HG03432 (cell line): ENCODE measurements at regions not wholly inside any gene's neighbourhood (a gene's known extent, or its start where the extent isn't known, plus 50 kb on each side); places are given as distances from the start of the nearest gene placed in this dataset.
"Not testable (repeated sequence)": the region's sequence is repeated elsewhere in the genome, so short reads cannot be mapped to it uniquely, and the experiment has no call there.

Experiments
- ATAC-seq: cut with Tn5 transposase; IDR thresholded peaks from one replicate; pipeline ENCODE4 v1.9.1; 2021; ENCODE audit warnings: mild to moderate bottlenecking, moderate library complexity; ENCODE audit not compliant: unreplicated experiment

DNA sequence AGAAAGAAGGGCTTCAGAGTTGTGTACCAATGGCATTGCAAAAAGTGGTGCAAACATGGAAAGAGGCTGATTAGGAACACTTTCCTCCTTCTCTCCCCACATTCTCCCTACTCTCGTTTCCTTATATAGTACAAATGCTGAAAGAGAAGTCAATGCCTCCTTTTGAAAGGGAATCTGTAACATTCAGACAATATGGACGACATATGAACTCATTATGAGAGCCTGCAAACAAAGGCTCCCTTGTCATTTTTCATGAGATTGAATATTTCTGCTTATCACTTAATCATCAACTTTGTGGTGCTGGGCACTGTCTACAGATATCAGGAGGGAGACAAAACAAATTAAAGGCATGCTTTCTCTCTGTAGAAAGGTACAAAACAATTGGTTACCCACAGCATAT lies 437.1 kb upstream of the PHF14 start:
- ATAC-seq = no peak

DNA sequence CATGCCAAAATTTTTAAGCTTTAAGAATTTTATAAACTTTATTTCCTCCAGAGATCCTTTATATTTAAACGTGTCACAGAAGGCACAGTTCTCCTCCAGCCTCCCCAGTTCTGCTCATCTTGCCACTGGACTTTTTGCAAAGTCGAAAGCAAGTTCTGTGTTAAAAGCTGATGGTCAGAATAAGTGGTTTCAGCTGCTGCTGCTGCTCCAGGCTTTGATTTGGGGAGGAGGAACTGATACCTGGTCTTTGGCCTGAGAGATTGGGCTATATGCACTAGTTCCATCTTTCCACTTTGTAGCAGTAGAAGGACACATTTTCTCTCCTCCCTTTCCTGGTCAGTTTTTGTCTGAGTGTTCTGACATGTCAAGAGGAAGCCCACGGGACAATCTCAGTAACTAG lies 435.9 kb upstream of the PHF14 start:
- peak; percentile 58 for ATAC-seq

DNA sequence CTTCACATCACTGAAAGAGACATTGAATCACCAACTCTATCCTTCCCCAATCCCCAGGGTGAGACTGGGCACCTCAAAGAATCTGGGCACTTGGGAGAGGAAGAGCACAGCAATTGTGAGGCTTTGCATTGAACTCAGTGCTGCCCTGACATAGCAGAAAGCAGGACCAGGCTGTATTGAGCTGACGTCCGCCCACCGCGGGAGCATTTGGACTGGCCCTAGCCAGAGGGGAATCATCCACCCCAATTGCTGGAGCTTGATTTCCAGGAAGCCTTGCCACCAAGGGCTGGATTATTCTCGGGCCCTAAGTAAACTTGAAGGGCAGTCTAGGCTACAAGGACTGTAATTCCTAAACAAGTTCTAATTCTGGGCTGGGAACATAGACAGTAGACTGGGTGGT lies 416.3 kb upstream of the PHF14 start:
- ATAC-seq = no peak

DNA sequence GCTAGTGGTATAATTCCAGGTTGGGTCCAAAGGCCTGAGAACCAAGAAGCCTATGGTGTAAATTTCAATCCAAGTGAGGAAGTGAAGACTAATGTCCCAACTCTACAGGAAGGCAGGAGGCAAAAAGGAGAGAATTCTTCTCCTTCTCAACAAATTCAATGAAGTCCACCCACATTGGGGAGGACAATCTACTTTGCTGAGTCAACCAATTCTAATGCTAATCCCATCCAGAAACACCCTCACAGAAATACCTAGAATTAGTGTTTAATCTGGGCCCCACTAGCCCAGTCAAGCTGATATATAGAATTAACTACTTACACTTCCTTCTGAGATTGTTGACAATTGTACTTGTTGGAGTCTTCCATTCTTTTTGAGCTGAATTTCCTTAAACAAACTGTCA lies 413.2 kb upstream of the PHF14 start:
- ATAC-seq = no peak

DNA sequence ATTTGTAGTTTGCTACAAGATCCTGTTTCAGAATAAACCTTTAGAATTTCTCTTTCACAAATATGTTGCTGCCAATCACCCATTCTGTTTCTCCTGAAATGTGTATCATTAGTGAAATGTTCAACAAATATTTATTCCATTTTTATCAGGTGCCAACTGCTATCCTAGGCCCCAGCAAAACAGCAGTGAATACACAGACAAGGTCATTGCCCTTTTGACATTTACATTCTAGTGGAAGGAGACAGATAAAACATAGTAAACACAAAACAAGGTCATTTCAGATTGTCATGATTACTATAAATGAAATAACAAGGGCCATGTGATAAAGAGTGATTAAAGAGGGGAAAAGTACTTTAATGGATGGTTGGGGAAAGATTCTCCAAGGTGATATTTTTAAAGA lies 404.8 kb upstream of the PHF14 start:
- ATAC-seq = no peak

DNA sequence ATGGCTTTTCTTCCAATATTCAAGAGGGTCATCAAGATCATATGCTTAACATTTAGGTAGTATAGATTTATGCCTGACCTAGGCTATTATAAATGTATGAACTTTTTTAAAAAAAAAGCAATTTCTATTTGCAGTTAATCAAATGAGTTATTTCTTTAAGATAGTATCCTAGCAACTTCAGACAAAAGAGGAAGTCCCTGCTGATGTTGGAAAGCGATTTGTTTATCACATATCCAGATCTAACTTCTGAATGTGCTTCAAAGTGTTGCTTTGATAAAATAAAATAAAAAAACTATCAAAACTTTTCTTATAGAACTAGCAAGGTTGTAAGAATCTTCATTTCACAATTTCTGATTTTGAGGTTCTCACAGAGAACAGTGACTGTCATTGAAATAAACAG lies 401.9 kb upstream of the PHF14 start:
- no peak for ATAC-seq

DNA sequence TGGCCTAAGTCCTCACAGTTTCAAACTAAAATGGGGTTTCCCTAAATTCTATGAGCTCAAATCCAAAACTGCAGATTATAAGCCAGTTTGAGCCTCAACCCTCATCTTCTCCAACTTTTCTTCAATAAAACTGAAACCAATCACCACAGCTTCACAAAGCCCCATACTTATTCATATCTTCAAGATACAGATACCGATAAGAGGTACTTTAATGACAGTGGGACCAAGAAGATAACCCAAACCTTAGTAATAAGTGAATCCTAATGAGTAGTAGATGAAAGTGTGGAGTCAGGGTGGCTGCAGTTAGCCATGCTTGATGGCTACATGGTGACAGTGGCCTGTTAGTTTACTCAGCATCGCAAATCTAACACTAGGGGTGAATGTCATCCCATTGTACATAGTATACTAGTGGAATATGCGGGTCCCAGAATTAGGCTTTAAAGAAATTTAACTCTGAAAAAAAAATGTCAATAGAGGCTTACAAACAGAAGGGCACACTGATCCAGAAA lies 395.8 kb upstream of the PHF14 start:
- no peak for ATAC-seq

DNA sequence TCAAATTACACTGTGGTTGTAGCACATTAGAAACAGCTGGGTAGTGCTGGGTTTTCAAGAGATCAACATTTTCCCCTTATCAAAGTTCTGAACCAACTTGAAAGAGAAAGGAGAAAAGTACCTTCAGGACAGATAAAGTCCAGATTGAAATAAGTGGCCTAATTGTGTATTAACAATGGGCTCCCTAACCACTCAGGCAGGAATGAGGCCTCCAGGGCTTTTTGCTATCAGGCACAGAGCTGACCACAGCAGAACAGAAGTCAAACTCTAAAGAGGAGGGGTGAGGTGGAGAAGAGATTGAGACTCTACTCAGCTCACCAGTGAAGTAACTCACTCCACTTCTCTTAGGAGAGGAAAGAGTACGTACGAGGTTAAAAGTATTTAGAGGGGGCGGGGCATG lies 394.1 kb upstream of the PHF14 start:
- ATAC-seq = no peak

DNA sequence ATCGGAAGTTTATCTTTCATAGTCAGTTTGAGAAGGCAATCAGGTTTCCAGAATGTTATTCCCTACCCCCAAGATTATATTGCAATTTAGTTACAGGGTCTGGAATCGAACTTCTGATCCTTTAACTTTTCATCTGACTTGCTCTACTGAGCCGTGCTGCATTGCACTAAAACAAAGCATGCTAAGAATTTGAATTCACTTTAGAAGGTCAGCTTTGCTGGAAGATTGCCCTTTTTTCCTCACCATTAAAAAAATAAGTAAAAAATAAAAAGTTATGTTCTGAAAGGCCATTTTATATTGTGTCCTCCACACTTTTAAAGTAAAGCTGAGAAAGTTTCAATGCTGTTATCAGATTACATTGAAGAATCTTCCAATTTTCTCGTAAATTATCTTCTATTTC lies 388.8 kb upstream of the PHF14 start:
- ATAC-seq = no peak

DNA sequence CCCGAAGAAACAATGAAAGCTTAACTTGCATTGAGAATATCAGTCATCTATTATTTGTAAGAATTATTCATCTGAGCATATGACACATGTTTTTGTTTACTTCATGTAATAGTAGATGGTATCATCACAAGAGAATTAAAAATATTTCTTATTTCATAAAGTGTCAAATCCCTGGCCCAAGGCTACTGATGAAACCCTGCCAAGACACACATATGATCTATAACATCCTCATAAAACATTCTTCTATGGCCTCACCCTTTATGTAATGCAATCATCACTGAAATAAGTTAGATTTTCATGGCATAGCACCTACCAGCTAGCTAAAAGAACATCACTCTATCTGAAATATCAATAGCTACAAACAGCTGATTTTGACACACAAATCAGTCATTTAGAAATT lies 385.6 kb upstream of the PHF14 start:
- ATAC-seq = no peak

DNA sequence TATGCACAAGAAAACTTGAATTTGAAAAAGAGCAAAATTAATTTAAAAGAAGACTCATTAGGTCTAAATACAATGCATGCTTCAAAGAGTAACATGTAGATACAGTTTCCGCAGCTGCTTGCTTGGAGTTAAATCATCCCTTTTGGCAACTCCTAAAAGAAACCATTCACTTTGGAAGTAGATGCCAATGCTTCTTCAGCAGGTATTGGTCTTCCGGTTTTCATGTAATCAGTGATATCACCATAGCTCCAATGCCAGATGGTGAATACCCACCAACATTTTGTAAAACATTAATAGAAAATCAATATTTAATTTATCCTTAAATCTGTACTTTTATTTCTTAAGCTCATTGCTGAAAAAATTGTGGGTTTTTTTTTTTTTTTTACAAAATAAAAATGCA lies 381.1 kb upstream of the PHF14 start:
- no peak for ATAC-seq

DNA sequence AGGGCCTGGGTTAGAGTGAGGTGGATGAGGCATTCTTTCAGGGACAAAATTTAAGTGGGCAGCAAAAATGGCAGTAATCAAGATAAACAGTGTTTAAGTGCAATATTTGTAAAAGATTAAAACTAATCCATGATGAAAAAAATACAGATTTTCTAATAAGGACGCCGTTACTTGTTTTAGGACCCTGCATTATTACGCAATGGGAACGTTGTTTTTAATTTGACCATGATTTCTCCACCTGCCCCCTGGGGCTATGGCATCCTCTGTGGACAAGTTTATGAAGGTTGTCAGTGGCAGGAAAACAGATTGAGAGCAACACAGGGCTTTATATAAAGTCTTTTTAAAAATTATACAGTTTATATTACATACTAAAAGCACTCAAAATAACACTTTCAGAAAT lies 380.6 kb upstream of the PHF14 start:
- ATAC-seq = no peak

DNA sequence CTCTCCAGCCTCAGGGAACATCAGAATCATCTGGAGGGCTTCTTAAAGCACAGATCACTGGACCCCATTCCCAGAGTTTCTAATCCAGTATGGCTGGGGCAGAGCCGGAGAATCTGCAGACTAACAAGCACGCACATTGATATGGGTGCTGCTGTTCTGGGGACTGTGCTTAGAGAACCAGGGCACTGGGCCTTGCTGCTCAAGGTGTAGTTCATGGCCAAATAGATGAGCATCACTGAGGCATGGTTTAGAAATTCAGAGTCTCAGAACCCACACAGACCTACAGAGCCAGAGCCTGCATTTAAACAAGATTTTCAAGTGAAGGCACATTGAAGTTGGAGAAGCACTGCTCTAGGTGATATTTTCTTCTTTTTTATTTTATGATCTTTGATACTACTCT lies 376.8 kb upstream of the PHF14 start:
- no peak for ATAC-seq

DNA sequence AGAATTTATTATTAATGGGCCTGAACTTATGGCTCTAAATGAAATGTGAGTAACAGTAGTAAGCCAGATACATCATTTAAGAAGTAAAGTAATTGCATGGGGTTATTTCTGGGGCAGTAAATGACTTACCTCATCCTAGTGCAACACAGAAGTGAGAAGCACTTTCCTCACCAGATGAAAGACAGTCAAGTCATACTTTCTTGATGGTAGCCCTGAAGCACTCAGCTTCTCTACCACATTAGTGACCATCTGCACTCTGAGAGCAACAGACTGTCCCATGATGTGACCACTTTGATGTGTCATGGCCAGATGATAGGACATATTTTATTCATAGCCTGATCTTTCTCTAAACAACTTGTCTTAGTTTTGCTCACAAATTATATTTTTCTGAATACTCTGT lies 369.5 kb upstream of the PHF14 start:
- no peak for ATAC-seq

DNA sequence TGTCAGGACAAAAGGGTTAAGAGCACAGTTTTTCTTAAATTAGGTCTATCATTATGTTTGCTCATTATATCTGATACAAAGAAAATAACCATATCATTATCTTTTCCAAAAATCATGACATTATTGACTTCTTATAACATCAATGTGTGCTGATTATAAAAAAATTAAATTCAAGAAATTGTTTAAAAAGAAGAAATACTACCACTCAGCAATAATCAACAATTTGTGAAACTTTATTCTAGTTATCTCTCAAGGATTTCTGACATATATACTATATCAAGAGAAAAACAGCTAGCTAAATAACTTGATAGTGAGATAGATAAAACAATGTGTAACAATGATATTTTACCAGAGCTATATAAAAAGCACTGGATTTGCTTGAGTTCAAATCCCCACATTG lies 360.7 kb upstream of the PHF14 start:
- ATAC-seq = no peak

DNA sequence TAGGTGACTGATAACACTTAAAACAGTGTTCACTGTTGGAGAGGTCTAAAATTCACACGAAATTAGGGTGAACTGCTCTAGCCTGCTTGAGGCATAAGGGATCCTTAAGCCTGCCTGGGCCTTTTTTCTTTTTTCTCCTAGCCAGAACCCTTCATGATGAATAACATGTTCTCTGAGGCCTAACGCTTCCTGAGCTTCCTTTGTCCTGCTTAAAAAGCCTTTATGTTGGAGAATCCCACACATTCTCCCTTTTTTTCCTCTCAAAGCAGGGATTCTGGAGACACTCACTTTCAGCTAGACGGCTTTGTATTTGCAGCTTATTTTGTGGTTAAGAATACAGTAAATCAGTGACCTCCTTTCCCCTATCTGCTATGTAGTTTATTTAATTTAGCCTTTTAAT lies 354.7 kb upstream of the PHF14 start:
- no peak for ATAC-seq

DNA sequence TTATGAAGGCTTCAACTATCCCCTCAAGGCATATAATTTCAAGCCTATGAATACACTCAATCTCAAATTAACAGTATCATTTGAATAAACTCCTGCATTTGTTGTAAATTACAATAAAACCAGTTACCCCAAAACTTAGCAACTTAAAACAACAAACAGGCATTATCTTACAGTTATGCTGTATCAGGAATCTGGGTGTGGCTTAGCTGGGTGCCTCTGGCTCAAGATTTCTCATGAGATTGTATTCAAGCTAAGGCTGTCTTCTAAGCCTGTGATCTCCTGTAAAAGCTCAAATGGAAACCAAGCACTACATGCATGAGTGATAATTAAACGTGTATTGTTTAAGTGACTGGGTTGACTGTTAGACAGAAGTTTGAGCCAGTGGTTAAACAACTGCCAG lies 341.0 kb upstream of the PHF14 start:
- ATAC-seq = no peak

DNA sequence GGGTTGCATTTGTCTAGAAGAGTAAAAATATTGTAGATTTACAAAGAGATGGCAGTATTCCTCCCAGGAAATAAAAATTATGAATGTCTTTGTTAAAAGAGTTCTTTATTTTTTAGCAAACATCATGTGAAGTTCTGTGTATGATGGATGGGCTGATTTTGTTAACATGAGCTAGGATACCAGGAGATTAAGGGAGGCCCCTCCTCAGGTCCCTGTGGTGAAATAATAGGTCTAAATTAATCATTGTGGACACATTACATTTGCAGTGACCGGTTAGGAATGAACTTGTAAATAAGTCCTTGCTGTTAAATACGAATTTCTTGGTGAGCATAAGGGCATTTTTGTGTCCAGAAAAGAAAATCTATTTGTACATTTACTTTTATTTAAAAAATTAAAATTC lies 339.4 kb upstream of the PHF14 start:
- no peak for ATAC-seq

DNA sequence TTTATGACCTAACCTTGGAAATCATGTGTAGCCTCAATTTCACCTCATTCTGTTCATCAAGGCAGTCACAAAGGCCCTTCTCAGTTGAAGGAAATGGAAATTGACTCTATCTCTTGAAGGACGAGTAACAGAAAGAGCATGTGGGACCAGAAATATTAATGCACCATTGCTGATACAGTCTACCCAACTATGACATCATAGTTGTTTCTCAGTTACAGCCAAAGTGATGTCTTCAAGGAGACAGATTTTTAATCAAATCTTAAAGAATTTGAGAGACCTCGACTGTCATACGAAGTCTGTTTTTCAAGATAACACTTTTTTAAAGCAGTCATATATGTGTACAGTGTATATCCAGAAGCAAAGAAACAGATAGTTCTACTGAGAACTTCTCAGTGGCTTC lies 335.7 kb upstream of the PHF14 start:
- ATAC-seq = no peak

DNA sequence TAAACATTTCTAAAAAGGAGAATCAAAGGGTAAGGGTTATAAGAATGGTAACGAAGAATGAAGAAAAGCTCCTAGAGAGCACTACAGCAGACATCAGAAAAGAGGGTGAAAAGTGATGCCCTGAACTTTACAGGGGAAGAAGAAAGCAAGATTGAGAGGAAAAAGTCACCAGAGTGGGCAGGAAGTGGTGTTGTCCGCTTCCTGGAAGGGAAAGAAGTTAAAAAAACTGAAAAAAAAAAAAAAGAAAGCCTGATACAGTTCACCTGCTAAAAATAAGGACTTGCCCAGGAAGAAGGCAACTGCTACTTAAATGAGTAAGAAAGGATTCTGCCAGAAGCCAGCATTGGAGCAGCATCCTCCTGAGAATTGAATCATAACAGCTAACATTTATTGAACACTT lies 330.1 kb upstream of the PHF14 start:
- ATAC-seq = no peak

DNA sequence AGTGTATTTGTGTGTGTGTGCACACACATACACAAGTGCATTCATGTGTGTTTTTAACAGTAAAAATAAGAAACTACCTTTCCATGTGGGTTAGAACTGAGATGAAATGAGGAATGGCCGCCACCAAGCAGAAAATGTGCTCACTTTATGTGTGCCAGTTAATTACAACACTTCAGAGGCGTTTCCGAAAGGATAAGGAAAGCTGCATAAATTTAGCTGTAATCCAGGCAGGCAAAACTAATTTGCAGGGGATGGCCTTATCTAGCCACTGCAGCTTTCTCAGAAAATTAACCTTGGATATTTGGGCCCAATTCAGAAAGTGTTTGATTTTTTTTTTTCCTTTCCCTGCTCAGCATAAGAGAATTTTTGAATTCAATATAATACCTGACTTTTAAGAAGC lies 328.8 kb upstream of the PHF14 start:
- ATAC-seq = no peak

DNA sequence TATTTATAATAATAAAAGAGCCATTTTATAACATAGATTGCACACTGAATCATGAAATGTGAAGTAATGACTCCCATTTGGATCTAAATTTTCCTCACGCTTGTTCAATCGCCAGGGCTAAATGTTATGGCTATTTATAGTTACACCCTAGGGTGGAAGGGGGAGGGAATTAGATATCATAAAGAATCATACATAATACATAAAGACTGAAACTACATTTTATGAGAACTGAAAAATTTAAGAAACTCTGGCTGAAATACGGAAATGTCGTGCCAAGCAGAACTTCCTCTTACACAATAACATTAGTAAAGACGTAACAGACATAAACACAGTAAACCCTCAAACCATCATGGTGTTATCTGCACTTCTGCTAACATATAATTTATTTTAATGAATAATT lies 327.5 kb upstream of the PHF14 start:
- no peak for ATAC-seq

DNA sequence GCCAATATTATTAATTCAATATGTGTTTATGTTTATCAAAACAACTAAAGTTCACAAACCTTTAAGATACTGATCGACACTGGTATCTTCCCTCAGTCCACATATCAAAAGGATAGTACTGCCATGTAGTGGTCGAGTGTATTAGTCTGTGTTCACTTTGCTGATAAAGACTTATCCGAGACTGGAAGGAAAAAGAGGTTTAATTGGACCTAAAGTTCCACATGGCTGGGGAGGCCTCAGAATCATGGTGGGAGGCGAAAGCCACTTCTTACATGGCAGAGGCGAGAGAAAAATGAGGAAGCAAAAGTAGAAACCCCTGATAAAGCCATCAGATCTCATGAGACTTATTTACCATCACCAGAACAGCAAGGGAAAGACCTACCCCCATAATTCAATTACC lies 325.4 kb upstream of the PHF14 start:
- ATAC-seq = no peak

DNA sequence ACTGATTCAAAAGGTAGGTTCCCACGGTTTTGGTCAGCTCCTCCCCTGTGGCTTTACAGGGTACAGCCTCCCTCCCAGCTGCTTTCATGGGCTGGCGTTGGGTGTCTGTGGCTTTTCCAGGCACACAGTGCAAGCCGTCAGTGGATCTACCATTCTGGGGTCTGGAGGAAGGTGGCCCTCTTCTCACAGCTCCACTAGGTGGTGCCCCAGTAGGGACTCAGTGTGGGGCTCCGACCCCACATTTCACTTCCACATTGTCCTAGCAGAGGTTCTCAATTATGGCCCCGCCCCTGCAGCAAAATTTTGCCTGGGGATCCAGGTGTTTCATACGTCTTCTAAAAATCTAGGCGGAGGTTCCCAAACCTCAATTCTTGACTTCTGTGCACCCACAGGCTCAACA lies 324.6 kb upstream of the PHF14 start:
- ATAC-seq = not testable (repeated sequence)
